Mesodermal cell (in vitro differentiated cells): ENCODE measurements at regions not wholly inside any gene's neighbourhood (a gene's known extent, or its start where the extent isn't known, plus 50 kb on each side); places are given as distances from the start of the nearest gene placed in this dataset.

ENCODE experiments used
- H3K27ac ChIP-seq: 2 replicates; pipeline ENCODE4 v1.7.0; 2013; ENCODE audit warnings: mild to moderate bottlenecking, low read depth, low read length, moderate library complexity; ENCODE audit not compliant: severe bottlenecking
- H3K36me3 ChIP-seq: 2 replicates; pipeline ENCODE4 v1.7.1; 2013; ENCODE audit warnings: mild to moderate bottlenecking, low read length, moderate library complexity; ENCODE audit not compliant: control insufficient read depth, insufficient read depth
- H3K4me1 ChIP-seq: one replicate; pipeline ENCODE4 v1.7.1; 2013; ENCODE audit warnings: mild to moderate bottlenecking, low read length; ENCODE audit not compliant: insufficient read depth, control insufficient read depth, poor library complexity, severe bottlenecking
- H3K4me3 ChIP-seq: 2 replicates; pipeline ENCODE4 v1.7.0; 2013; ENCODE audit warnings: low read length, control low read depth, mild to moderate bottlenecking; ENCODE audit not compliant: insufficient read depth, poor library complexity, severe bottlenecking; ENCODE audit errors: extremely low read depth
- H3K9me3 ChIP-seq: 2 replicates; pipeline ENCODE4 v1.7.1; 2013; ENCODE audit warnings: mild to moderate bottlenecking, low read length, moderate library complexity; ENCODE audit not compliant: control insufficient read depth
- WGBS, 2 experiments: methylation state at CpG; one replicate each; pipeline ENCODE4 v1.1.5; 2013; ENCODE audit warnings: missing lambda C conversion rate in 2 of 2; ENCODE audit not compliant: insufficient coverage in 2 of 2; 5-methylcytosine and 5-hydroxymethylcytosine counted together

DNA sequence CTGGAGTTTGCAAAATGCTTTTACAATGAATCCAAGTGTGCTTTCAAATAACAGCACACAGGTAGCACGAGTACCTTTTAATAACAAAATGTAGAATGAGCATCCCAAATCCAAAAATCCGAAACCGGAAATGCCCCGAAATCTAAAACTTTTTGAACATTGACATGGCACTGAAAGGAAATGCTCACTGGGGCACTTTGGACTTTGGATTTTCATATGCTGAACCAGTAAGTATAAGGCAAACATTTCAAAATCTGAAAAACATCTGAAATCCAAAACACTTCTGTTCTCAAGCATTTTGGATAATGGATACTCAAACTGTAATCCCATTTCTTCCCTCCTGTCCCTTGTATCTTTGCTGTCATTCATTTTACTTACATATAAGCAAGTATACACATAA lies 50.1 kb downstream of the GCNT4 start:
- Histone ChIP-seq H3K27ac (no peak overlapping the region), H3K4me1 (peaks cover under 1% of the 10 kb centered on the region), H3K9me3 (peaks cover 10% of the 10 kb centered on the region), H3K36me3 (no peaks in the 10 kb centered on the region), H3K4me3 (no peak overlapping the region)
- WGBS, 2 experiments: 98 to 100% methylated on average over 1 to 4 of the region's 4 CpGs

DNA sequence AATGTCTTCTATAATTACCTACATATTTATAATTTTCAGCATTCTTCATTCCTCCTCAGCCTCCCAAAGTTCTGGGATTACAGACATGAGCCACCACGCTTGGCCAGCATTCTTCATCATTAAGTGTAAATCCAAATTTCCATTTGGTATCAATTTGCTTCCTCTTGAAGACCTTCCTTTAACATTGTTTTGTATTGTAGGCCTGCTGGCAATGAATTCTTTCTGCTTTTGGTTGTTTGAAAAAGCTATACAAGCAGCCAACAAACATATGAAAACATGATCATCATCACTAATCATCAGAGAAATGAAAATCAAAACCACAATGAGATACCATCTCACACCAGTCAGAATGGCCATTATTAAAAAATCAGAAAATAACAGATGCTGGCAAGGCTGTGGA lies 56.4 kb downstream of the GCNT4 start:
- Histone ChIP-seq H3K9me3 (no peaks in the 10 kb centered on the region), H3K36me3 (no peaks in the 10 kb centered on the region), H3K27ac (no peak overlapping the region), H3K4me3 (no peak overlapping the region), H3K4me1 (no peaks in the 10 kb centered on the region)
- WGBS, 2 experiments: 83% methylated on average over 1 of the region's 1 CpG; no CpG with 5 or more reads in 1 of the 2 experiments

- H3K36me3 ChIP-seq: no peaks in the 10 kb centered on the region
- H3K9me3 ChIP-seq: no peaks in the 10 kb centered on the region
- H3K27ac ChIP-seq: no peak overlapping the region
- H3K4me1 ChIP-seq: no peaks in the 10 kb centered on the region
- WGBS, 2 experiments: 69 to 79% methylated on average over 2 of the region's 2 CpGs
- no peak overlapping the region for H3K4me3 ChIP-seq
These were observed 57.5 kb downstream of the GCNT4 start for GRCh38 chr5:74994826-74995225.

DNA sequence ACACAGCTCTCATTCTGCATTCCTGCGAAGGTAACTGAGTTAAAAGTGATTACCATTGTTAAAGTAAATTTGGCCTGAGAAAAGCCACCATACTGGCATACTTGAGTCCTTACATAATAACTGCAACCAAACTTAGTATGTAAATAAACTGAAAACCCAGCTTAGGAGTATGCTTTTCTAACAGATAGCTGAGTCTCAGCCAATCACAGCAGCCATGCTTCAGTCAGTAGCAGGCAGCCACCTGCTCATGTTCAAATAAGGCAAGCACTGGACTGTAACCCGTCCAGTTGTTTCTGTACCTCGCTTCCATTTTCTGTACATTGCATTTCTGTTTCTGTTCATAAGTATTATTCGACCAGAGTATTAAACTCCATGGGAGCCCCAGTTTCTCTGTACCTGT lies 58.6 kb downstream of the GCNT4 start:
- no peaks in the 10 kb centered on the region for H3K9me3 ChIP-seq
- H3K27ac ChIP-seq: no peak overlapping the region
- H3K4me1 ChIP-seq: no peaks in the 10 kb centered on the region
- H3K4me3 ChIP-seq: no peak overlapping the region
- H3K36me3 ChIP-seq: no peaks in the 10 kb centered on the region
- WGBS, 2 experiments: 88 to 100% methylated on average over 2 to 3 of the region's 4 CpGs

DNA sequence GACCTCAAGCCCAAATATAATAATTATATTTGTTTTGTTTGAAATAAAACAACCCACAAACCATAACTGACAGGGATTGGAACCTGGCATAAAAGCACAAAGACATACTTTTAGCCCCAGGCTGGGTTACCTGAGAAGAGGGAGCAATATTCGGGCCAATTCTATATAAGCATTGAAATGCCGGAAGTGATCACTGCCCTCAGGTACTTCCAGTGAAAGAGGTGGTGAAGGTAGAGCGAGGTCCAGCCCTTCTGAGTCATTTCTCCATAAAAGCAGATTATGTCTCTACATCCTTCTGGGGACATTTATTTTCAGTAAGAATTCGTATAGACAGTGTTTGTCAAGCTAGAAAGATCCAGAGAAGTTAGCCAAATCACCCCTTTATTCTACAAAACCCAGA lies 59.6 kb downstream of the GCNT4 start:
- H3K4me3 ChIP-seq: no peak overlapping the region
- H3K4me1 ChIP-seq: no peaks in the 10 kb centered on the region
- no peaks in the 10 kb centered on the region for H3K9me3 ChIP-seq
- H3K27ac ChIP-seq: no peak overlapping the region
- no peaks in the 10 kb centered on the region for H3K36me3 ChIP-seq
- 75% methylated on average over 3 of the region's 4 CpGs; no CpG with 5 or more reads in 1 of the 2 experiments for WGBS, 2 experiments

- no CpG with 5 or more reads among the region's 2 CpGs for WGBS, 2 experiments
- no peak overlapping the region for H3K27ac ChIP-seq
- no peaks in the 10 kb centered on the region for H3K36me3 ChIP-seq
- no peak overlapping the region for H3K4me3 ChIP-seq
- no peaks in the 10 kb centered on the region for H3K9me3 ChIP-seq
- no peaks in the 10 kb centered on the region for H3K4me1 ChIP-seq
These were observed 60.8 kb downstream of the GCNT4 start for GRCh38 chr5:74991522-74991921.

GRCh38 chr5:74990194-74990593 lies 62.2 kb downstream of the GCNT4 start:
- H3K36me3 ChIP-seq: no peaks in the 10 kb centered on the region
- H3K9me3 ChIP-seq: no peaks in the 10 kb centered on the region
- 87 to 100% methylated on average over 3 to 4 of the region's 6 CpGs for WGBS, 2 experiments
- H3K4me3 ChIP-seq: no peak overlapping the region
- no peak overlapping the region for H3K27ac ChIP-seq
- no peaks in the 10 kb centered on the region for H3K4me1 ChIP-seq

DNA sequence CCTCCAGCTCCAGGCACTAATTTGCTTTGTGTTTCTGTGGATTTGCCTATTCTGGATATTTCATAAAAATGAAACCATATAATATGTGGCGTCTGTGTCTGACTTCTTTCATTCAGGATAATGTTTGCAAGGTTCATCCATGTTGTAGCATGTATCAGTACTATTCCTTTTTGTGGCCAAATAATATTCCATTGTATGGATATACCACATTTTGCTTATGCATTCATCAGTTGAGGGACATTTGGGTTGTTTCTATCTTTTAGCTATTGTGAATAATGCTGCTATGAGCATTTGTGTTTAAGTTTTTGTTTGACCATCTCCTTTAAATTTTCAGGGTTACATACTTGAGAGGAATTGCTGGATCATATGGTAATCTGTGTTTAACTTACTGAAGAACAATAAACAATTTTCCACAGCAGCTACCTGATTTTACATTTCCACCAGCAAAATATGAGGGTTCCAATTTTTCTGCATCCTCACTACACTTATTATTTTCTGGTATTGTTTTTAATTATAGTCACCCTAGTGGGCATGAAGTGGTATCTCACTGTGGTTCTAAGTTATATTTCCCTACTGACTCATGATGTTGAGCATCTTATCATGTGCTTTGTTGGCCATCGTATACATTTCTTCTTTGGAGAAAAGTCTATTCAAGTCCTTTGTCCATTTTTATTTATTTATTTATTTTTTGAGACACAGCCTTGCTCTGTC lies 63.9 kb downstream of the GCNT4 start:
- no peaks in the 10 kb centered on the region for H3K4me1 ChIP-seq
- H3K4me3 ChIP-seq: no peak overlapping the region
- H3K9me3 ChIP-seq: no peaks in the 10 kb centered on the region
- H3K36me3 ChIP-seq: no peaks in the 10 kb centered on the region
- no peak overlapping the region for H3K27ac ChIP-seq
- whole genome bisulfite sequencing, 2 experiments: no CpG with 5 or more reads among the region's 2 CpGs

DNA sequence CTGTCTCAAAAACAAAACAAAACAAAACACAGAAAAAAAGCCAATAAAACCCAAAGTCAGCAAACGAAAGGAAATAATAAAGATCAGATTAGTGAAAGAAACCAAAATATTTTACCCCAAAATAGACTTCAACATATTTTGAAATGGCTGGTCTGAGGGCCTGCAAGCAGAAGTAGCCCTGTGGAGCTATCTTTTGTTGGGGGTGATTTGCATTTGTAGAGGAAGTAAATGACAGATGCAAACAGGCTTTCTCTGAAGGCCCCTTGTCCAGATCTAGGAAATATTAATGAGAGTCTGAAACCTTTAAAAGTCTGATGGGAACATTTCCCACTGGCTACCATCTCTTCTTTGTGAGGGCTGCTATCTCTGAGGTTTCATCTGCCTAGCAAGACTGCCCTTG lies 74.0 kb downstream of the GCNT4 start:
- Histone ChIP-seq H3K4me1 (no peaks in the 10 kb centered on the region), H3K36me3 (no peaks in the 10 kb centered on the region), H3K4me3 (no peak overlapping the region), H3K9me3 (no peaks in the 10 kb centered on the region), H3K27ac (no peak overlapping the region)
- no CpG with 5 or more reads among the region's 1 CpG for WGBS, 2 experiments

GRCh38 chr5:74977471-74977870 lies 74.9 kb downstream of the GCNT4 start:
- Histone ChIP-seq H3K36me3 (no peaks in the 10 kb centered on the region), H3K9me3 (no peaks in the 10 kb centered on the region), H3K4me3 (no peak overlapping the region), H3K4me1 (no peaks in the 10 kb centered on the region), H3K27ac (no peak overlapping the region)
- WGBS, 2 experiments: 88 to 97% methylated on average over 6 of the region's 6 CpGs

DNA sequence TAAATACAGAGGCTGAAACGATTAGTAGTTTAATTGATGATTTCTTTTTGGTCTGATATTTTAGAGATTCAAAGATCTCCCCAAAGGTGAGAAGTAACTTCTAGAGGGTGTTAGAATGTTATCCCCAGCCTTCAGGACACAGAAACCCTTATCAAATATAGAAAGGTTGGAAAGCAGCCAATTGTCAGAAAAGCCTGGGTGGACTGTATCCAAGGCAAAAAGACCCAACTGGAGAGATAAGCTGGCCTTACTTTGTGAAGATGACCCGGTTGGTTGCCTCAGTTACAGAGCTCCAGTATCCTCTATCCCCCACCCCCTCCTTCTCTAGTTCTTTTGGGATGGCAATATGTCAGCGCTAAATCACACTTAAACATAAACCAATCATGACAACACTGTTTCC lies 75.7 kb downstream of the GCNT4 start:
- no peaks in the 10 kb centered on the region for H3K4me1 ChIP-seq
- H3K36me3 ChIP-seq: no peaks in the 10 kb centered on the region
- H3K4me3 ChIP-seq: no peak overlapping the region
- H3K9me3 ChIP-seq: no peaks in the 10 kb centered on the region
- 83 to 100% methylated on average over 1 of the region's 3 CpGs for WGBS, 2 experiments
- H3K27ac ChIP-seq: no peak overlapping the region
